HL-60 (cell line): ENCODE measurements at regions not wholly inside any gene's neighbourhood (a gene's known extent, or its start where the extent isn't known, plus 50 kb on each side); places are given as distances from the start of the nearest gene placed in this dataset.

Source experiments
- SPI1 ChIP-seq: IDR thresholded peaks from 2 replicates; pipeline ENCODE4 v1.6.1; 2012; ENCODE audit warnings: low read depth, mild to moderate bottlenecking, borderline replicate concordance
- TF ChIP-seq, protein P1 (sequence below): IDR thresholded peaks from one replicate; pipeline ENCODE4 v1.5.1; 2011; ENCODE audit warnings: low read length, control low read depth, inconsistent platforms; ENCODE audit not compliant: insufficient read depth
- TF ChIP-seq, protein P2 (sequence below): IDR thresholded peaks from 2 replicates; pipeline ENCODE4 v1.6.1; 2012; ENCODE audit warnings: low read depth; ENCODE audit not compliant: insufficient replicate concordance

DNA sequence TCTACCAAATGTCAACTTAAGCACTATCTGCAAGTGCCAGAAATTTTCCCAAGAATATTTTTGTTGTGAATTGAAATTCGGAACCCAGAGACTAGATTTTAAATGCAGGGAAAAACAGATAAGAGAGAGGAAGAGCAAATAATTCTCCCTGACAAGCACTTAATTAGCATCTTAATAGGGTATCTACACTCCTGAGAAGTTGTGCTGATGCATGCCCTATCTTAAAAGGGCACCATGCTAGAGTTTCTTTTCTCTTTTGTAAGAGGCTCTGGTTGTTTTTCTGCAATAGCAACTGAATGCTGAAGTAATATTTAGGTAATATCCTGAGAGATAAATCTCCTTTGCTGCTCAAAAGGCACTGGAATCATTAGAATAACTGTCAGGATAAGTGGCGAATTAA is 139.9 kb upstream of the UGT8 start:
- TF ChIP-seq, protein P1, sequence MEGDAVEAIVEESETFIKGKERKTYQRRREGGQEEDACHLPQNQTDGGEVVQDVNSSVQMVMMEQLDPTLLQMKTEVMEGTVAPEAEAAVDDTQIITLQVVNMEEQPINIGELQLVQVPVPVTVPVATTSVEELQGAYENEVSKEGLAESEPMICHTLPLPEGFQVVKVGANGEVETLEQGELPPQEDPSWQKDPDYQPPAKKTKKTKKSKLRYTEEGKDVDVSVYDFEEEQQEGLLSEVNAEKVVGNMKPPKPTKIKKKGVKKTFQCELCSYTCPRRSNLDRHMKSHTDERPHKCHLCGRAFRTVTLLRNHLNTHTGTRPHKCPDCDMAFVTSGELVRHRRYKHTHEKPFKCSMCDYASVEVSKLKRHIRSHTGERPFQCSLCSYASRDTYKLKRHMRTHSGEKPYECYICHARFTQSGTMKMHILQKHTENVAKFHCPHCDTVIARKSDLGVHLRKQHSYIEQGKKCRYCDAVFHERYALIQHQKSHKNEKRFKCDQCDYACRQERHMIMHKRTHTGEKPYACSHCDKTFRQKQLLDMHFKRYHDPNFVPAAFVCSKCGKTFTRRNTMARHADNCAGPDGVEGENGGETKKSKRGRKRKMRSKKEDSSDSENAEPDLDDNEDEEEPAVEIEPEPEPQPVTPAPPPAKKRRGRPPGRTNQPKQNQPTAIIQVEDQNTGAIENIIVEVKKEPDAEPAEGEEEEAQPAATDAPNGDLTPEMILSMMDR, result no peak
- TF ChIP-seq, protein P2, sequence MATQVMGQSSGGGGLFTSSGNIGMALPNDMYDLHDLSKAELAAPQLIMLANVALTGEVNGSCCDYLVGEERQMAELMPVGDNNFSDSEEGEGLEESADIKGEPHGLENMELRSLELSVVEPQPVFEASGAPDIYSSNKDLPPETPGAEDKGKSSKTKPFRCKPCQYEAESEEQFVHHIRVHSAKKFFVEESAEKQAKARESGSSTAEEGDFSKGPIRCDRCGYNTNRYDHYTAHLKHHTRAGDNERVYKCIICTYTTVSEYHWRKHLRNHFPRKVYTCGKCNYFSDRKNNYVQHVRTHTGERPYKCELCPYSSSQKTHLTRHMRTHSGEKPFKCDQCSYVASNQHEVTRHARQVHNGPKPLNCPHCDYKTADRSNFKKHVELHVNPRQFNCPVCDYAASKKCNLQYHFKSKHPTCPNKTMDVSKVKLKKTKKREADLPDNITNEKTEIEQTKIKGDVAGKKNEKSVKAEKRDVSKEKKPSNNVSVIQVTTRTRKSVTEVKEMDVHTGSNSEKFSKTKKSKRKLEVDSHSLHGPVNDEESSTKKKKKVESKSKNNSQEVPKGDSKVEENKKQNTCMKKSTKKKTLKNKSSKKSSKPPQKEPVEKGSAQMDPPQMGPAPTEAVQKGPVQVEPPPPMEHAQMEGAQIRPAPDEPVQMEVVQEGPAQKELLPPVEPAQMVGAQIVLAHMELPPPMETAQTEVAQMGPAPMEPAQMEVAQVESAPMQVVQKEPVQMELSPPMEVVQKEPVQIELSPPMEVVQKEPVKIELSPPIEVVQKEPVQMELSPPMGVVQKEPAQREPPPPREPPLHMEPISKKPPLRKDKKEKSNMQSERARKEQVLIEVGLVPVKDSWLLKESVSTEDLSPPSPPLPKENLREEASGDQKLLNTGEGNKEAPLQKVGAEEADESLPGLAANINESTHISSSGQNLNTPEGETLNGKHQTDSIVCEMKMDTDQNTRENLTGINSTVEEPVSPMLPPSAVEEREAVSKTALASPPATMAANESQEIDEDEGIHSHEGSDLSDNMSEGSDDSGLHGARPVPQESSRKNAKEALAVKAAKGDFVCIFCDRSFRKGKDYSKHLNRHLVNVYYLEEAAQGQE, result no peak
- no peak for TF ChIP-seq SPI1
